ENCODE measurements at regions not wholly inside any gene's neighbourhood (a gene's known extent, or its start where the extent isn't known, plus 50 kb on each side); places are given as distances from the start of the nearest gene placed in this dataset.

- TF ChIP-seq CTCF (IDR thresholded peaks at IDR 0.05), result no peak
- no peak for TF ChIP-seq EP300 (IDR thresholded peaks at IDR 0.05)
- no peak for TF ChIP-seq POLR2A (IDR thresholded peaks at IDR 0.05)
- no peak for TF ChIP-seq POLR2AphosphoS5 (IDR thresholded peaks at IDR 0.05)
Measured at GRCh38 chr6:6980999-6981597, 126.7 kb upstream of the RREB1 start.
